ENCODE measurements at regions not wholly inside any gene's neighbourhood (a gene's known extent, or its start where the extent isn't known, plus 50 kb on each side); places are given as distances from the start of the nearest gene placed in this dataset.
"Not testable (repeated sequence)": the region's sequence is repeated elsewhere in the genome, so short reads cannot be mapped to it uniquely, and the experiment has no call there.

DNA sequence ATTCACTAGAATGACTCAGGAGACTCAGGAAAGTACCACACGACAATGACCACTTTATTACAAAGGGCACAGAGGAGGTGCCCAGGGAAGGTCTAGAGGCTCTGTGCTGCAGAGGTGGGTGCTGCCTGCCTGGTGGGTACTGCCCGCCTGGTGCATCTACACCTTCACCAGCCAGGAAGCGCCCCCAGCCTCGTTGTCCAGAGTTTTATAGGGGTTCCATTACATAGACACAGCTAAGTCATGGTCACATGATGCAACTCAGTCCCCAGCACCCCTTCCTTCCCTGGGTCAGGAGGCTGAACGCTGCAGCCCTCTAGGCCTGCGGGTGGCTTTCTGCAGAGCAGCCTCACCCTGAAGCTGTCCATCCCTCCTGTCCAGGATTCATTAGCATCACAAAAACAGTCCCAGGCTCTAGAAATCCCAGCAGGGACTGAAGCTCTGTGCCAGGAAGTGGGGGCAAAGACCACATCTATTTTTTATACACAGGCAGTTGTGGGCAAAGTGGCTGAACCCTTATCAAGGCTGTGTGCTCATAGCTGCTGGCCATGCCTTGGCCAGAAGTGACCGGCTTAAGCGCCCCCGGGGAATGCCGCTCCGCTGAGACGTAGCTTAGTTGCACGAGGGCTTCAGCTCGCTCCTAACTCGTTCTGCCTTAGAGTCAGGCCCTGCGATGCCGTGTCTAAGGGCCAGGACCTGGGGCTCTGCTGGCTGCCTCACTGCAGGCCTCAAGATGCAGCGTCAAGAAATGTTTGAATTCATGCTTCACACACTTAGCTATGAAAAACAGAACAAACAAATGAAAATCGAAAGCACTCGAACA lies 219.0 kb downstream of the GLRX3 start:
- Histone ChIP-seq H3K36me3 (ENCODE audit: control insufficient read depth in 1 of 2, insufficient read depth in 2 of 2, low read depth in 1 of 2, low read length in 2 of 2) (no peaks in the 10 kb centered on the region), H3K4me1 (ENCODE audit: control insufficient read depth, insufficient read depth, low read depth, low read length) (no peaks in the 10 kb centered on the region), H2BK15ac (ENCODE audit: low read depth, poor library complexity, severe bottlenecking) (no peak overlapping the region), H3K4me2 (ENCODE audit: low read length, poor library complexity, severe bottlenecking) (no peak overlapping the region), H3K4ac (ENCODE audit: low read depth in 1 of 2, low read length in 2 of 2) (no peak overlapping the region), H3K18ac (ENCODE audit: low read depth in 1 of 2, low read length in 2 of 2) (no peak overlapping the region), H3K4me3 (ENCODE audit: insufficient read depth in 1 of 2, low read depth in 1 of 2, low read length in 2 of 2) (no peak overlapping the region), H4K91ac (ENCODE audit: low read length) (no peak overlapping the region), H2BK120ac (ENCODE audit: low read depth, low read length) (no peak overlapping the region), H2AFZ (ENCODE audit: low read depth, low read length) (no peak overlapping the region), H3K14ac (ENCODE audit: low read length in 2 of 2) (no peak overlapping the region), H3K23ac (ENCODE audit: low read length in 2 of 2) (no peak overlapping the region), H2BK12ac (ENCODE audit: low read length in 2 of 2) (no peak overlapping the region), H3K27me3 (ENCODE audit: control insufficient read depth in 1 of 2, insufficient read depth in 1 of 2, low read length in 2 of 2) (no peaks in the 10 kb centered on the region), H2BK5ac (ENCODE audit: low read depth, low read length, poor library complexity, severe bottlenecking) (no peak overlapping the region), H4K8ac (ENCODE audit: low read length) (no peak overlapping the region), H3K79me1 (replicated peaks; ENCODE audit: low read length, poor library complexity, severe bottlenecking) (no peaks in the 10 kb centered on the region), H2AK5ac (ENCODE audit: low read length, severe bottlenecking) (no peak overlapping the region), H3K9ac (ENCODE audit: low read length) (no peak overlapping the region), H3K9me3 (ENCODE audit: control insufficient read depth, low read length) (no peaks in the 10 kb centered on the region), H3K27ac (ENCODE audit: low read length, poor library complexity, severe bottlenecking) (no peak overlapping the region)
- WGBS, result 86% methylated on average over 19 of the region's 20 CpGs
- no peak for DNase-seq

DNA sequence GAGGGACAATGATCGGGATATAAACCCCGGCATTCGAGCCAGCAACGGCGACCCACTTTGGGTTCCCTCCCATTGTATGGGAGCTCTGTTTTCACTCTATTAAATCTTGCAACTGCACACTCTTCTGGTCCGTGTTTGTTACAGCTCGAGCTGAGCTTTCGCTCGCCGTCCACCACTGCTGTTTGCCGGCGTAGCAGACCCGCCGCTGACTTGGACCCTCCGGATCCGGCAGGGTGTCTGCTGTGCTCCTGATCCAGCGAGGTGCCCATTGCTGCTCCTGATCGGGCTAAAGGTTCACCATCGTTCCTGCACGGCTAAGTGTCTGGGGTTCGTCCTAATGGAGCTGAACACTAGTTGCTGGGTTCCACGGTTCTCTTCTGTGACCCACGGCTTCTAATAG lies 220.2 kb downstream of the GLRX3 start:
- not testable (repeated sequence) for H3K9ac ChIP-seq (ENCODE audit: low read length); H3K79me1 ChIP-seq (replicated peaks; ENCODE audit: low read length, poor library complexity, severe bottlenecking); H2AFZ ChIP-seq (ENCODE audit: low read depth, low read length); DNase-seq; H3K4me3 ChIP-seq (ENCODE audit: insufficient read depth in 1 of 2, low read depth in 1 of 2, low read length in 2 of 2); H4K91ac ChIP-seq (ENCODE audit: low read length); H3K4ac ChIP-seq (ENCODE audit: low read depth in 1 of 2, low read length in 2 of 2); H3K36me3 ChIP-seq (ENCODE audit: control insufficient read depth in 1 of 2, insufficient read depth in 2 of 2, low read depth in 1 of 2, low read length in 2 of 2); H3K4me1 ChIP-seq (ENCODE audit: control insufficient read depth, insufficient read depth, low read depth, low read length); H3K18ac ChIP-seq (ENCODE audit: low read depth in 1 of 2, low read length in 2 of 2); H3K27me3 ChIP-seq (ENCODE audit: control insufficient read depth in 1 of 2, insufficient read depth in 1 of 2, low read length in 2 of 2); H2BK12ac ChIP-seq (ENCODE audit: low read length in 2 of 2); H4K8ac ChIP-seq (ENCODE audit: low read length); H2BK120ac ChIP-seq (ENCODE audit: low read depth, low read length); H2BK15ac ChIP-seq (ENCODE audit: low read depth, poor library complexity, severe bottlenecking); H2BK5ac ChIP-seq (ENCODE audit: low read depth, low read length, poor library complexity, severe bottlenecking); H3K9me3 ChIP-seq (ENCODE audit: control insufficient read depth, low read length); H3K14ac ChIP-seq (ENCODE audit: low read length in 2 of 2); H2AK5ac ChIP-seq (ENCODE audit: low read length, severe bottlenecking); H3K27ac ChIP-seq (ENCODE audit: low read length, poor library complexity, severe bottlenecking); H3K4me2 ChIP-seq (ENCODE audit: low read length, poor library complexity, severe bottlenecking); H3K23ac ChIP-seq (ENCODE audit: low read length in 2 of 2)
- 87% methylated on average over 23 of the region's 23 CpGs for WGBS

DNA sequence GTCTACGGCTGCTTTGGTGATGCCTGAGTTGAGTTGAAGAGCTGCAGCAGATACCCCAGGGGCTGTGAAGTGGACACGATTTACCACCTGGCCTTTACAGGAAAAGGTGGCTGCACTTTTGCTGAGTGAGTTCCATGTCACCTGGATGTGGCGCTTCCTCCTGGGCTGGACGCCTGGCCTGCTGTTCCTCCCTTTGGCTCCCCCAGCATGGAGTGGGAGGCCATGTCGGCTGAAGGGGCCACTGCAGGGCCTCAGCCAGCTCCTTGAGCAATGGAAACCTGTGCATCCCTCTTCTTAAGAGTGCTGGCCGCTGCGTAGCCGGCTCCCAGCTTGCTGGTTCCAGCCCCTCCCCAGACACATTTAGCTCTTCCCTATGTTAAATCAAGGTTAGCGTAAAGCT lies 221.0 kb downstream of the GLRX3 start:
- Histone ChIP-seq H2BK5ac (ENCODE audit: low read depth, low read length, poor library complexity, severe bottlenecking) (no peak overlapping the region), H3K9ac (ENCODE audit: low read length) (no peak overlapping the region), H3K79me1 (replicated peaks; ENCODE audit: low read length, poor library complexity, severe bottlenecking) (no peaks in the 10 kb centered on the region), H3K23ac (ENCODE audit: low read length in 2 of 2) (no peak overlapping the region), H4K8ac (ENCODE audit: low read length) (no peak overlapping the region), H2AFZ (ENCODE audit: low read depth, low read length) (no peak overlapping the region), H3K4me3 (ENCODE audit: insufficient read depth in 1 of 2, low read depth in 1 of 2, low read length in 2 of 2) (no peak overlapping the region), H3K14ac (ENCODE audit: low read length in 2 of 2) (no peak overlapping the region), H3K4me1 (ENCODE audit: control insufficient read depth, insufficient read depth, low read depth, low read length) (no peaks in the 10 kb centered on the region), H2BK15ac (ENCODE audit: low read depth, poor library complexity, severe bottlenecking) (no peak overlapping the region), H2BK120ac (ENCODE audit: low read depth, low read length) (no peak overlapping the region), H4K91ac (ENCODE audit: low read length) (no peak overlapping the region), H3K27ac (ENCODE audit: low read length, poor library complexity, severe bottlenecking) (no peak overlapping the region), H3K4me2 (ENCODE audit: low read length, poor library complexity, severe bottlenecking) (no peak overlapping the region), H3K36me3 (ENCODE audit: control insufficient read depth in 1 of 2, insufficient read depth in 2 of 2, low read depth in 1 of 2, low read length in 2 of 2) (no peaks in the 10 kb centered on the region), H3K18ac (ENCODE audit: low read depth in 1 of 2, low read length in 2 of 2) (no peak overlapping the region), H2AK5ac (ENCODE audit: low read length, severe bottlenecking) (no peak overlapping the region), H3K9me3 (ENCODE audit: control insufficient read depth, low read length) (no peaks in the 10 kb centered on the region), H3K27me3 (ENCODE audit: control insufficient read depth in 1 of 2, insufficient read depth in 1 of 2, low read length in 2 of 2) (no peaks in the 10 kb centered on the region), H3K4ac (ENCODE audit: low read depth in 1 of 2, low read length in 2 of 2) (no peak overlapping the region), H2BK12ac (ENCODE audit: low read length in 2 of 2) (no peak overlapping the region)
- WGBS, result 86% methylated on average over 9 of the region's 9 CpGs
- DNase-seq, result no peak

GRCh38 chr10:130357951-130358350 lies 221.8 kb downstream of the GLRX3 start:
- no peak overlapping the region for H2AFZ ChIP-seq (ENCODE audit: low read depth, low read length)
- H3K4ac ChIP-seq (ENCODE audit: low read depth in 1 of 2, low read length in 2 of 2), result no peak overlapping the region
- no peak overlapping the region for H3K4me2 ChIP-seq (ENCODE audit: low read length, poor library complexity, severe bottlenecking)
- WGBS, result 79% methylated on average over 12 of the region's 12 CpGs
- no peaks in the 10 kb centered on the region for H3K4me1 ChIP-seq (ENCODE audit: control insufficient read depth, insufficient read depth, low read depth, low read length)
- no peak overlapping the region for H2BK5ac ChIP-seq (ENCODE audit: low read depth, low read length, poor library complexity, severe bottlenecking)
- H3K27ac ChIP-seq (ENCODE audit: low read length, poor library complexity, severe bottlenecking), result no peak overlapping the region
- H3K23ac ChIP-seq (ENCODE audit: low read length in 2 of 2), result no peak overlapping the region
- no peak overlapping the region for H3K4me3 ChIP-seq (ENCODE audit: insufficient read depth in 1 of 2, low read depth in 1 of 2, low read length in 2 of 2)
- no peaks in the 10 kb centered on the region for H3K36me3 ChIP-seq (ENCODE audit: control insufficient read depth in 1 of 2, insufficient read depth in 2 of 2, low read depth in 1 of 2, low read length in 2 of 2)
- H3K18ac ChIP-seq (ENCODE audit: low read depth in 1 of 2, low read length in 2 of 2), result no peak overlapping the region
- H4K8ac ChIP-seq (ENCODE audit: low read length), result no peak overlapping the region
- no peak overlapping the region for H2BK12ac ChIP-seq (ENCODE audit: low read length in 2 of 2)
- no peak overlapping the region for H3K9ac ChIP-seq (ENCODE audit: low read length)
- no peaks in the 10 kb centered on the region for H3K27me3 ChIP-seq (ENCODE audit: control insufficient read depth in 1 of 2, insufficient read depth in 1 of 2, low read length in 2 of 2)
- DNase-seq, result no peak
- H3K9me3 ChIP-seq (ENCODE audit: control insufficient read depth, low read length), result no peaks in the 10 kb centered on the region
- no peaks in the 10 kb centered on the region for H3K79me1 ChIP-seq (replicated peaks; ENCODE audit: low read length, poor library complexity, severe bottlenecking)
- no peak overlapping the region for H4K91ac ChIP-seq (ENCODE audit: low read length)
- no peak overlapping the region for H2BK15ac ChIP-seq (ENCODE audit: low read depth, poor library complexity, severe bottlenecking)
- no peak overlapping the region for H2BK120ac ChIP-seq (ENCODE audit: low read depth, low read length)
- no peak overlapping the region for H2AK5ac ChIP-seq (ENCODE audit: low read length, severe bottlenecking)
- H3K14ac ChIP-seq (ENCODE audit: low read length in 2 of 2), result no peak overlapping the region
